IMR-90 (cell line): ENCODE measurements at regions not wholly inside any gene's neighbourhood (a gene's known extent, or its start where the extent isn't known, plus 50 kb on each side); places are given as distances from the start of the nearest gene placed in this dataset.

Experiments
- ATAC-seq: fragments of 200-7000 bp; cut with Tn5 transposase; 2 replicates; pipeline ENCODE4 v1.9.1; 2020; ENCODE audit warnings: low read depth, mild to moderate bottlenecking, moderate library complexity
- BruUV-seq: library from RNA; stranded (reverse); fragments of 400-500 nt; replicated peaks from 2 replicates; lab custom pipeline; 2021; lab: Mats Ljungman, UMichigan
- CTCF ChIA-PET: fragments of 300-600 bp; formaldehyde crosslinking; extraction: SDS; loops from one replicate; lab custom pipeline; 2021; ENCODE audit warnings: antibody characterized with exemption; lab: Yijun Ruan, JAX
- POLR2A ChIA-PET: fragments of 300-600 bp; sonication (Branson Sonifier 250); formaldehyde crosslinking; loops from one replicate; lab custom pipeline; 2022; ENCODE audit warnings: antibody characterized with exemption; ENCODE audit not compliant: unreplicated experiment; lab: Charles Lee
- DNase-seq: peaks from one replicate; pipeline ENCODE4 v3.0.0; 2013
- H2AFZ ChIP-seq: replicated peaks from 2 replicates; pipeline ENCODE3; 2013; ENCODE audit warnings: low read length, mild to moderate bottlenecking; ENCODE audit not compliant: poor library complexity
- H2AK5ac ChIP-seq: 2 replicates; pipeline ENCODE4 v1.6.1; 2013; ENCODE audit warnings: low read depth, low read length, inconsistent platforms
- H2AK9ac ChIP-seq: replicated peaks from 2 replicates; pipeline ENCODE3; 2013; ENCODE audit warnings: mild to moderate bottlenecking, low read depth, low read length, moderate library complexity; ENCODE audit not compliant: poor library complexity
- H2BK120ac ChIP-seq: 2 replicates; pipeline ENCODE4 v1.6.1; 2013; ENCODE audit warnings: low read depth, low read length, inconsistent platforms
- H2BK15ac ChIP-seq: 3 replicates; pipeline ENCODE4 v1.6.1; 2013; ENCODE audit warnings: low read depth, low read length, inconsistent platforms
- H2BK20ac ChIP-seq: 2 replicates; pipeline ENCODE4 v1.6.1; 2013; ENCODE audit warnings: low read depth, mild to moderate bottlenecking, inconsistent platforms, low read length, moderate library complexity
- H2BK5ac ChIP-seq: 2 replicates; pipeline ENCODE4 v1.6.1; 2013; ENCODE audit warnings: mild to moderate bottlenecking, low read depth, low read length, inconsistent platforms; ENCODE audit not compliant: poor library complexity, severe bottlenecking
- H3K14ac ChIP-seq: replicated peaks from 2 replicates; pipeline ENCODE4 v1.6.1; 2013; ENCODE audit warnings: low read depth, low read length, inconsistent platforms
- H3K18ac ChIP-seq: 2 replicates; pipeline ENCODE4 v1.6.1; 2013; ENCODE audit warnings: low read depth, low read length, control low read depth
- H3K23ac ChIP-seq: 2 replicates; pipeline ENCODE4 v1.6.1; 2013; ENCODE audit warnings: low read depth, low read length, inconsistent platforms
- H3K27ac ChIP-seq: 2 replicates; pipeline ENCODE4 v1.5.1; 2013; ENCODE audit warnings: mild to moderate bottlenecking, control low read depth, low read length; ENCODE audit not compliant: insufficient read depth
- H3K27me3 ChIP-seq: 2 replicates; pipeline ENCODE4 v1.6.1; 2013; ENCODE audit warnings: low read length; ENCODE audit not compliant: control insufficient read depth, insufficient read depth
- H3K36me3 ChIP-seq: 2 replicates; pipeline ENCODE4 v1.6.1; 2013; ENCODE audit warnings: low read length, mixed read lengths; ENCODE audit not compliant: control insufficient read depth, insufficient read depth
- H3K4ac ChIP-seq: 2 replicates; pipeline ENCODE4 v1.6.1; 2013; ENCODE audit warnings: low read depth, low read length, inconsistent platforms
- H3K4me1 ChIP-seq: 2 replicates; pipeline ENCODE4 v1.6.1; 2013; ENCODE audit warnings: low read length, mixed read lengths; ENCODE audit not compliant: control insufficient read depth, insufficient read depth
- H3K4me2 ChIP-seq: 2 replicates; pipeline ENCODE4 v1.6.1; 2013; ENCODE audit warnings: low read depth, mild to moderate bottlenecking, control low read depth, low read length, moderate library complexity
- H3K4me3 ChIP-seq: 2 replicates; pipeline ENCODE4 v1.5.1; 2013; ENCODE audit warnings: low read depth, mild to moderate bottlenecking, control low read depth, low read length, moderate library complexity; ENCODE audit not compliant: insufficient read depth
- H3K56ac ChIP-seq: 2 replicates; pipeline ENCODE4 v1.6.1; 2013; ENCODE audit warnings: low read length, inconsistent platforms; ENCODE audit not compliant: insufficient read depth; ENCODE audit errors: extremely low read depth
- H3K79me1 ChIP-seq, 2 experiments: 2 replicates each; pipeline ENCODE4 v1.6.1; 2013; ENCODE audit warnings: low read length in 2 of 2, inconsistent platforms in 1 of 2, low read depth in 1 of 2
- H3K9ac ChIP-seq: 2 replicates; pipeline ENCODE4 v1.6.1; 2013; ENCODE audit warnings: low read depth, low read length, control low read depth
- H3K9me1 ChIP-seq: 2 replicates; pipeline ENCODE4 v1.6.1; 2013; ENCODE audit warnings: low read length, inconsistent platforms; ENCODE audit not compliant: insufficient read depth
- H3K9me3 ChIP-seq: 2 replicates; pipeline ENCODE4 v1.6.1; 2013; ENCODE audit warnings: low read length; ENCODE audit not compliant: control insufficient read depth, insufficient read depth
- H4K20me1 ChIP-seq: 2 replicates; pipeline ENCODE4 v1.6.1; 2013; ENCODE audit warnings: low read length, inconsistent platforms; ENCODE audit not compliant: insufficient read depth
- H4K5ac ChIP-seq: 2 replicates; pipeline ENCODE4 v1.6.1; 2013; ENCODE audit warnings: mild to moderate bottlenecking, low read depth, low read length, control low read depth
- H4K8ac ChIP-seq, 2 experiments: 2 replicates each; pipeline ENCODE4 v1.6.1; 2013; ENCODE audit warnings: low read depth in 2 of 2, low read length in 2 of 2, control low read depth in 1 of 2, inconsistent platforms in 1 of 2
- H4K91ac ChIP-seq: 2 replicates; pipeline ENCODE4 v1.6.1; 2013; ENCODE audit warnings: low read depth, low read length, inconsistent platforms; ENCODE audit not compliant: insufficient read depth
- CEBPB ChIP-seq: IDR thresholded peaks from 2 replicates; pipeline ENCODE4 v1.6.1; 2012; ENCODE audit warnings: low read depth, low read length, improper control_type of control experiment
- ELK1 ChIP-seq: fragments of 150-350 bp; IDR thresholded peaks from 2 replicates; pipeline ENCODE4 v1.6.1; 2016; ENCODE audit warnings: low read depth, mild to moderate bottlenecking, low read length, moderate library complexity, borderline replicate concordance
- MAZ ChIP-seq: IDR thresholded peaks from 2 replicates; pipeline ENCODE4 v1.6.1; 2012; ENCODE audit warnings: low read depth, mild to moderate bottlenecking, low read length, improper control_type of control experiment, moderate library complexity, borderline replicate concordance
- NFE2L2 ChIP-seq: fragments of 150-350 bp; IDR thresholded peaks from 2 replicates; pipeline ENCODE4 v1.6.1; 2016; ENCODE audit warnings: low read depth, mild to moderate bottlenecking, low read length
- POLR2A ChIP-seq: IDR thresholded peaks from 2 replicates; pipeline ENCODE4 v1.6.1; 2012; ENCODE audit warnings: mild to moderate bottlenecking, low read depth, low read length
- SMC3 ChIP-seq: fragments of 150-350 bp; IDR thresholded peaks from 2 replicates; pipeline ENCODE4 v1.6.1; 2016; ENCODE audit warnings: low read depth, mild to moderate bottlenecking, antibody characterized with exemption, low read length, moderate library complexity
- WGBS, 2 experiments: methylation state at CpG; one replicate each; pipeline versions ENCODE4 v1.1.5 to v1.1.7; 2013; ENCODE audit warnings: missing lambda C conversion rate in 2 of 2; ENCODE audit not compliant: insufficient read length in 1 of 2; ENCODE audit errors: extremely low coverage in 2 of 2; 5-methylcytosine and 5-hydroxymethylcytosine counted together
- dilution Hi-C: fragments of 300-500 bp; cut with HindIII; formaldehyde crosslinking; loops from one replicate; pipeline ENCODE4 v1.14.3; 2018; ENCODE audit warnings: low sequenced_read_pairs; ENCODE audit not compliant: unreplicated experiment
- in situ Hi-C: fragments of 300-500 bp; cut with MboI; formaldehyde crosslinking; loops from 3 replicates; pipeline ENCODE4 v1.14.3; 2019; ENCODE audit warnings: low sequenced_read_pairs, inconsistent platforms, mixed read lengths
- intact Hi-C: fragments of 100-400 bp; cut with micrococcal nuclease; formaldehyde crosslinking; loops from 2 replicates; pipeline ENCODE4 v1.10.0; 2022
- TF ChIP-seq, protein P1 (sequence below): conservative IDR thresholded peaks from 2 replicates; pipeline ENCODE4 v1.5.1; 2012; ENCODE audit warnings: mild to moderate bottlenecking, low read depth, low read length, improper control_type of control experiment
- TF ChIP-seq, protein P2 (sequence below): fragments of 150-350 bp; IDR thresholded peaks from 2 replicates; pipeline ENCODE4 v1.6.1; 2017; ENCODE audit warnings: mild to moderate bottlenecking, antibody characterized with exemption, low read length, low read depth

GRCh38 chr12:92039046-92039445 lies 106.6 kb downstream of the BTG1 start:
- Histone ChIP-seq H2BK15ac (no peak overlapping the region), H3K23ac (no peak overlapping the region), H3K4me1 (peaks cover 4% of the 10 kb centered on the region), H4K8ac (no peak overlapping the region), H3K4me3 (no peak overlapping the region), H3K9me3 (no peaks in the 10 kb centered on the region), H3K4ac (no peak overlapping the region), H4K91ac (no peak overlapping the region), H2BK5ac (no peak overlapping the region), H2BK20ac (no peak overlapping the region), H4K20me1 (no peaks in the 10 kb centered on the region), H2AFZ (no peak overlapping the region), H3K27ac (no peak overlapping the region), H3K56ac (no peak overlapping the region), H3K79me1 (peaks cover 0 to 3% of the 10 kb centered on the region in 2 experiments; a peak in 1 of 4 replicates), H3K9ac (no peak overlapping the region), H3K9me1 (peaks cover 6% of the 10 kb centered on the region; the same call in 1 of the 2 replicates), H3K4me2 (no peak overlapping the region), H3K14ac (no peak overlapping the region), H2AK9ac (no peak overlapping the region), H2BK120ac (no peak overlapping the region), H2AK5ac (no peak overlapping the region; the same call in 1 of the 2 replicates), H3K36me3 (no peaks in the 10 kb centered on the region), H4K5ac (no peak overlapping the region), H3K27me3 (no peaks in the 10 kb centered on the region), H3K18ac (no peak overlapping the region)
- WGBS, 2 experiments = 100% methylated on average over 1 of the region's 3 CpGs; no CpG with 5 or more reads in 1 of the 2 experiments
- BruUV-seq = no TSS peak
- DNase-seq (no peak), ATAC-seq (no peak)
- TF ChIP-seq SMC3 = no peak
- TF ChIP-seq, protein P1, sequence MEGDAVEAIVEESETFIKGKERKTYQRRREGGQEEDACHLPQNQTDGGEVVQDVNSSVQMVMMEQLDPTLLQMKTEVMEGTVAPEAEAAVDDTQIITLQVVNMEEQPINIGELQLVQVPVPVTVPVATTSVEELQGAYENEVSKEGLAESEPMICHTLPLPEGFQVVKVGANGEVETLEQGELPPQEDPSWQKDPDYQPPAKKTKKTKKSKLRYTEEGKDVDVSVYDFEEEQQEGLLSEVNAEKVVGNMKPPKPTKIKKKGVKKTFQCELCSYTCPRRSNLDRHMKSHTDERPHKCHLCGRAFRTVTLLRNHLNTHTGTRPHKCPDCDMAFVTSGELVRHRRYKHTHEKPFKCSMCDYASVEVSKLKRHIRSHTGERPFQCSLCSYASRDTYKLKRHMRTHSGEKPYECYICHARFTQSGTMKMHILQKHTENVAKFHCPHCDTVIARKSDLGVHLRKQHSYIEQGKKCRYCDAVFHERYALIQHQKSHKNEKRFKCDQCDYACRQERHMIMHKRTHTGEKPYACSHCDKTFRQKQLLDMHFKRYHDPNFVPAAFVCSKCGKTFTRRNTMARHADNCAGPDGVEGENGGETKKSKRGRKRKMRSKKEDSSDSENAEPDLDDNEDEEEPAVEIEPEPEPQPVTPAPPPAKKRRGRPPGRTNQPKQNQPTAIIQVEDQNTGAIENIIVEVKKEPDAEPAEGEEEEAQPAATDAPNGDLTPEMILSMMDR = no peak
- no peak for TF ChIP-seq NFE2L2
- TF ChIP-seq, protein P2, sequence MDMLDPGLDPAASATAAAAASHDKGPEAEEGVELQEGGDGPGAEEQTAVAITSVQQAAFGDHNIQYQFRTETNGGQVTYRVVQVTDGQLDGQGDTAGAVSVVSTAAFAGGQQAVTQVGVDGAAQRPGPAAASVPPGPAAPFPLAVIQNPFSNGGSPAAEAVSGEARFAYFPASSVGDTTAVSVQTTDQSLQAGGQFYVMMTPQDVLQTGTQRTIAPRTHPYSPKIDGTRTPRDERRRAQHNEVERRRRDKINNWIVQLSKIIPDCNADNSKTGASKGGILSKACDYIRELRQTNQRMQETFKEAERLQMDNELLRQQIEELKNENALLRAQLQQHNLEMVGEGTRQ = no peak
- TF ChIP-seq POLR2A = no peak
- TF ChIP-seq ELK1 = no peak
- no peak for TF ChIP-seq MAZ
- no peak for TF ChIP-seq CEBPB
- ChIA-PET CTCF (no interaction called here), POLR2A (no interaction called here)
- in situ Hi-C loops (no loop called here), intact Hi-C loops (no loop called here), dilution Hi-C loops (no loop called here)
